Fibroblast of mammary gland (primary cell): ENCODE measurements at regions not wholly inside any gene's neighbourhood (a gene's known extent, or its start where the extent isn't known, plus 50 kb on each side); places are given as distances from the start of the nearest gene placed in this dataset.
A peak's percentile ranks its signal among the peaks of the same experiment; 100 is the strongest.

Source experiments
- DNase-seq: peaks from one replicate; pipeline ENCODE4 v3.0.0-alpha.2; 2010; ENCODE audit warnings: low read depth
- H3K4me3 ChIP-seq: 2 replicates; pipeline ENCODE4 v1.5.1; 2011; ENCODE audit warnings: low read depth, mild to moderate bottlenecking, low read length, moderate library complexity; ENCODE audit not compliant: control insufficient read depth
- TF ChIP-seq, protein P1 (sequence below): conservative IDR thresholded peaks from 2 replicates; pipeline ENCODE4 v1.5.1; 2011; ENCODE audit warnings: low read depth, low read length, inconsistent platforms; ENCODE audit not compliant: control insufficient read depth, insufficient read depth

- H3K4me3 ChIP-seq = no peak overlapping the region
- peak; percentile 85 for DNase-seq
- TF ChIP-seq, protein P1, sequence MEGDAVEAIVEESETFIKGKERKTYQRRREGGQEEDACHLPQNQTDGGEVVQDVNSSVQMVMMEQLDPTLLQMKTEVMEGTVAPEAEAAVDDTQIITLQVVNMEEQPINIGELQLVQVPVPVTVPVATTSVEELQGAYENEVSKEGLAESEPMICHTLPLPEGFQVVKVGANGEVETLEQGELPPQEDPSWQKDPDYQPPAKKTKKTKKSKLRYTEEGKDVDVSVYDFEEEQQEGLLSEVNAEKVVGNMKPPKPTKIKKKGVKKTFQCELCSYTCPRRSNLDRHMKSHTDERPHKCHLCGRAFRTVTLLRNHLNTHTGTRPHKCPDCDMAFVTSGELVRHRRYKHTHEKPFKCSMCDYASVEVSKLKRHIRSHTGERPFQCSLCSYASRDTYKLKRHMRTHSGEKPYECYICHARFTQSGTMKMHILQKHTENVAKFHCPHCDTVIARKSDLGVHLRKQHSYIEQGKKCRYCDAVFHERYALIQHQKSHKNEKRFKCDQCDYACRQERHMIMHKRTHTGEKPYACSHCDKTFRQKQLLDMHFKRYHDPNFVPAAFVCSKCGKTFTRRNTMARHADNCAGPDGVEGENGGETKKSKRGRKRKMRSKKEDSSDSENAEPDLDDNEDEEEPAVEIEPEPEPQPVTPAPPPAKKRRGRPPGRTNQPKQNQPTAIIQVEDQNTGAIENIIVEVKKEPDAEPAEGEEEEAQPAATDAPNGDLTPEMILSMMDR = no peak
These were observed 473.2 kb downstream of the ENC1 start for GRCh38 chr5:74167206-74167929.

DNA sequence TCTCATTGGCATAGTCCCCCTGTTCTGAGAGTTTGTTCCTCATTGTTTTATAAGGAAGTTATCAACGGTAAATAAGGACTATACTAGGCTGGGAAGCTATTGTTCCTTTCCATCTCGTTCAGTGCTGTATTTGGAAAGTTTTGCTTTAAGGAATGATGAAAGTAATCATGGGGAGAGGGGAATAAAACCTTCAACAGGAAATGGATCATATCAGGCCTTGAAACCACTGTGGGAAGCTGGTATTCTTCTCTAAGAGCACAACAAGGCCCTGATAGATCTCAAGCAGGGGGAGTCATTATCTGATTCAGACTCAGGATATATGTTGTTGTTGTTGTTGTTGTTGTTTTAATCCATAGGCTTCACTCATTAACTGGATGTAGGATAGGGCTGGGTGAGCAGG, 474.5 kb downstream of the ENC1 start:
- TF ChIP-seq, protein P1 = no peak

GRCh38 chr5:74164725-74165235, 475.7 kb downstream of the ENC1 start:
- DNase-seq = peak; percentile 37
- H3K4me3 ChIP-seq = no peak overlapping the region
- TF ChIP-seq, protein P1 = no peak

More for the DNA sequence above, 474.5 kb downstream of the ENC1 start:
- peak; percentile 16 for DNase-seq
- H3K4me3 ChIP-seq = no peak overlapping the region

GRCh38 chr5:74162524-74162923, 478.0 kb downstream of the ENC1 start:
- no peak overlapping the region for H3K4me3 ChIP-seq
- TF ChIP-seq, protein P1 = no peak
- DNase-seq = no peak

DNA sequence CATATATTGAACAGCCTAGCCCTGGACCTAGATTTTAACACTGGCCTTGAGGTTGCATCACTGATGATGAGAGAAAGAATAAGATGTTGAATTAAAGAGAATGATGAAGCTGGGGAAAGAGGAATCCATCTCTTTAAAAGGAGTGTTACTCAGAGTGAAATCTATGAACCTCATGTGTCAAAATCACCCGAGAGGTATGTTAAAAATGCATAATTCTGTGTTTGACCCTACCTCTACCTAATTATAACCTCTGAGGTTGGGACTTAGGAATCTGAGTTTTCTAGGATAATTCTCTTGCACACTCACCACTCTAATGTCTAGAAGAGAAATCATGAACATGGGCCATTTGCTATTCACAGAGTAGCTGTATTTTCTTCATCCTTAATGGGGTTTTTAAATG, 479.4 kb downstream of the ENC1 start:
- TF ChIP-seq, protein P1 = no peak
- H3K4me3 ChIP-seq = no peak overlapping the region
- no peak for DNase-seq

DNA sequence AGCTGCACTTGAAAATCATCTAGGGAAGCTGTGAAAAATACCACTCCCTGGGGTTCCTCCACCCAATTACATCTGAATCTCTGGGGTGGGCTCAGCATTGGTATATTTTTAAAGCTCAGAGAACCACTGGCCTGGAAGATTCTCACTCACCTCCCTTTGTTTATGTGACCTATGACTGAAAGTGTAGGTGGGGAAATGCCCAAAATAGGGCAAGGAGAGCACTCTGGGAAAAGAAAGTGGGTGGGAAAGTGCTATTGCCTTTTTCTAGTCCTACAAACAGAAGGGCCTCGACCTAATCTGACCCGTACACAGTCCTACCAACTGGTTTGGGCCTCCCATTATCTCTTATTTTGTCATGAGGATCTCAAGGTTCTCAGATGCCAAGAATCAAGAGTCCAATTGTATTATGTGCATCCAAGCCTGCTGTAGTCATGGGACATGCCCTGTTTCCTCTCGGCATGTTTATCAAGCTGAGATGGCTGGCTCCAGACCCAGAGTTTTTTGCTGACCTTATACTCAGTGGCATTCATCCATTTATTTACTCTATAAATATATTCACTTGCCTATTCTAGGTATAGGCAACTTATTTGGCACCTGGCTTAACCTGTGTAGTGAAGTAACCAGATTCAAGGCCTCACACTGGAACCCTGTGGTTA, 483.7 kb downstream of the ENC1 start:
- TF ChIP-seq, protein P1 = no peak
- DNase-seq = no peak
- no peak overlapping the region for H3K4me3 ChIP-seq
